ENCODE measurements at regions not wholly inside any gene's neighbourhood (a gene's known extent, or its start where the extent isn't known, plus 50 kb on each side); places are given as distances from the start of the nearest gene placed in this dataset.
"Not testable (repeated sequence)": the region's sequence is repeated elsewhere in the genome, so short reads cannot be mapped to it uniquely, and the experiment has no call there.

DNA sequence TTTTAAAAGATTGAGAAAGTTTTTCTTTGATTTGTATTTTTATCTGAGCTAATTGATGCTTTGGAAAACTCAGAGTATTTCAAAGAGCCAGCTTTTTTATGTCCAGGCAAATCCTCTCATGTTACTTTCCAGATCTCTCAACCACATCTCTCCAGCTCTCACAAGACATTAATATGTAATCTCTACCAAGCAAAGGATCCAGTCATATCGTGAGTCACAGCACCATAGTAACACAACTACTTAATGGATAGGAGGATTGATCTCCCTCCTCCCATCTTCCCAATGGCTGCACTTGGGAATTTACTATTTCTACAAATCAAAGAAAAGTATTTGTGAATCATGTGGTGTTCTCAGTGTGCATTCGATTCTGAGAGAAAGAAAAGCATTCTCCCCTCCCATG, 63.3 kb downstream of the POU4F1 start:
- TF ChIP-seq, protein P1, sequence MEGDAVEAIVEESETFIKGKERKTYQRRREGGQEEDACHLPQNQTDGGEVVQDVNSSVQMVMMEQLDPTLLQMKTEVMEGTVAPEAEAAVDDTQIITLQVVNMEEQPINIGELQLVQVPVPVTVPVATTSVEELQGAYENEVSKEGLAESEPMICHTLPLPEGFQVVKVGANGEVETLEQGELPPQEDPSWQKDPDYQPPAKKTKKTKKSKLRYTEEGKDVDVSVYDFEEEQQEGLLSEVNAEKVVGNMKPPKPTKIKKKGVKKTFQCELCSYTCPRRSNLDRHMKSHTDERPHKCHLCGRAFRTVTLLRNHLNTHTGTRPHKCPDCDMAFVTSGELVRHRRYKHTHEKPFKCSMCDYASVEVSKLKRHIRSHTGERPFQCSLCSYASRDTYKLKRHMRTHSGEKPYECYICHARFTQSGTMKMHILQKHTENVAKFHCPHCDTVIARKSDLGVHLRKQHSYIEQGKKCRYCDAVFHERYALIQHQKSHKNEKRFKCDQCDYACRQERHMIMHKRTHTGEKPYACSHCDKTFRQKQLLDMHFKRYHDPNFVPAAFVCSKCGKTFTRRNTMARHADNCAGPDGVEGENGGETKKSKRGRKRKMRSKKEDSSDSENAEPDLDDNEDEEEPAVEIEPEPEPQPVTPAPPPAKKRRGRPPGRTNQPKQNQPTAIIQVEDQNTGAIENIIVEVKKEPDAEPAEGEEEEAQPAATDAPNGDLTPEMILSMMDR (IDR thresholded peaks at IDR 0.05) = no peak
- DNase-seq = no peak
- intact Hi-C loops (cut with DNase I; ENCODE audit: low total_unique reads) = no loop called here
- H3K36me3 ChIP-seq = no peaks in the 10 kb centered on the region
- no peaks in the 10 kb centered on the region for H3K27me3 ChIP-seq
- H3K27ac ChIP-seq = no peak overlapping the region
- H3K4me3 ChIP-seq = no peak overlapping the region
- H3K9me3 ChIP-seq = no peaks in the 10 kb centered on the region
- H3K4me1 ChIP-seq = no peaks in the 10 kb centered on the region

DNA sequence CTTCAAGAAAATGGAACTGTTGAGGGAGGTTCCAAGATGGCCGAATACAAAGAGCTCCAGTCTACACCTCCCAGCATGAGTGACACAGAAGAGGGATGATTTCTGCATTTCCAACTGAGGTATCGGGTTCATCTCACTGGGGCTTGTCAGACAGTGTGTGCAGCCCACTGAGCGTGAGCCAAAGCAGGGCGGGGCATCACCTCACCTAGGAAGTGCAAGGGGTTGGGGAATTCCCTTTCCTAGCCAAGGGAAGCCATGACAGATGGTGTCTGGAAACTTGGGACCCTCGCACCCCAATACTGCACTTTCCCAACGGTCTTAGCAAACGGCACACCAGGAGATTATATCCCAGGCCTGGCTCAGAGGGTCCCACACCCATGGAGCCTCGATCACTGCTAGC, 77.3 kb downstream of the POU4F1 start:
- intact Hi-C loops (cut with DNase I; ENCODE audit: low total_unique reads) = not testable (repeated sequence)

DNA sequence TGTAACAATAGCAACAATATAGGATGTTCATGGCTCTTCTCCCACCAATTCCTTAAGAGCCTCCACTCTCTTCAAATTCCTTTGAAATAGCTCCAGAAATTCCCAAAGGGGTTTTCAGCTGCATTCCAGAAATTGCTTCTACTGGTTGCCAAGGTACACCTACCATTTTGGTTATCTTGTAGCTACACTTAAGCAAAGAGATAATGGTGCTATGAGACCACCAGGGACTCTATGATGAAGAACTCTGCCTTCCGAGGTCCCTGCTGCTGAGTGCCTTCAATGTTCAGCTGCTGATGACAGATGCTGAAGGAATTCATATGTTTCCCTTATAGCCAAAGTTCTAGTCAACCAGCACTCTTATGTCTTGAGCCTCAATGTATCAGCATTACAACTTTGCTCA, 78.4 kb downstream of the POU4F1 start:
- Histone ChIP-seq H3K36me3 (no peaks in the 10 kb centered on the region), H3K9me3 (no peaks in the 10 kb centered on the region), H3K4me1 (no peaks in the 10 kb centered on the region), H3K27ac (no peak overlapping the region), H3K4me3 (no peak overlapping the region), H3K27me3 (no peaks in the 10 kb centered on the region)
- no peak for DNase-seq
- intact Hi-C loops (cut with DNase I; ENCODE audit: low total_unique reads) = no loop called here
- TF ChIP-seq, protein P1 (IDR thresholded peaks at IDR 0.05) = no peak

More for the DNA sequence above, 77.3 kb downstream of the POU4F1 start:
- H3K9me3 ChIP-seq, DNase-seq, H3K27ac ChIP-seq, H3K4me1 ChIP-seq, H3K4me3 ChIP-seq, H3K36me3 ChIP-seq, H3K27me3 ChIP-seq: not testable (repeated sequence)

DNA sequence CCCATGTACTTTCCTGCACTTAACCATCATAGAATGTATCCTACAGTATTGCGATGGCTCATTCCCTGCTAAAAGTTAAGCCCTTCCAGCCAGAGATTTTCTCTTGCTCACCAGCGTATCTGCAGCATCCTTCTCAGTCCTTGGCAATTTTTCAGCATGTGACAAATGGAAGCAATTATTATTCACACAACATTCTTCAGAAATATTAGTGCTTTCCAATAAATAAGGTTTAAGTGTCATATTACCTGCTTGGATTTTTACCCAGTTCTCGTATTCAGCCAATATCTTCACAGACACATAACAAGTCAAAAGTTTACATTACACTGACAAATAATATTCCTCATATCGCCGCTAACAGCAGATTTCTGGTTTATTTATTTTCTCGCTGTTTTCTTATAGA, 82.3 kb downstream of the POU4F1 start:
- Histone ChIP-seq H3K27me3 (no peaks in the 10 kb centered on the region), H3K9me3 (peaks cover 0 to 4% (median 0%) of the 10 kb centered on the region in 3 donors), H3K36me3 (no peaks in the 10 kb centered on the region), H3K4me1 (no peaks in the 10 kb centered on the region), H3K4me3 (no peak overlapping the region), H3K27ac (no peak overlapping the region)
- intact Hi-C loops (cut with DNase I; ENCODE audit: low total_unique reads) = no loop called here
- TF ChIP-seq, protein P1 (IDR thresholded peaks at IDR 0.05) = no peak
- DNase-seq = no peak

DNA sequence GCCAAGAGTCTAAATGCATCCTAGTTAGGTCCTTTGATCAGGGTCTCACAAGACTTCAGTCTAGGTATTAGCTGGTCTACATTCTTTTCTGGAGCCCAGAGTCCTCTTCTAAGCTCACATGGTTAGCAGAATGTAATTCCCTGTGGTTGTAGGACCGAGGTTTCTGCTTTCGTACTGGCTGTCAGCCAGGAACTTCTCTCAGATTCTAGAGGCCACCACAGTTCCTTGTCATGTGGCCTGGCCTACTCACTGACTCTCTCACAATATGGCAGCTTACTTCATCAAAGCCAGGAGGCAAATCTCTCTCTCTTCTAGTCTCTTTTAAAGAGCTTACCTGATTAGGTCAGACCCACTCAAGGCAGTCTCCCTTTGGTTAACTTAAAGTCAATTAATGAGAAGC, 82.9 kb downstream of the POU4F1 start:
- Histone ChIP-seq H3K9me3 (peaks cover 0 to 4% (median 0%) of the 10 kb centered on the region in 3 donors), H3K4me3 (no peak overlapping the region), H3K27ac (no peak overlapping the region), H3K4me1 (no peaks in the 10 kb centered on the region), H3K36me3 (no peaks in the 10 kb centered on the region), H3K27me3 (no peaks in the 10 kb centered on the region)
- DNase-seq = no peak
- intact Hi-C loops (cut with DNase I; ENCODE audit: low total_unique reads) = no loop called here
- TF ChIP-seq, protein P1 (IDR thresholded peaks at IDR 0.05) = no peak

DNA sequence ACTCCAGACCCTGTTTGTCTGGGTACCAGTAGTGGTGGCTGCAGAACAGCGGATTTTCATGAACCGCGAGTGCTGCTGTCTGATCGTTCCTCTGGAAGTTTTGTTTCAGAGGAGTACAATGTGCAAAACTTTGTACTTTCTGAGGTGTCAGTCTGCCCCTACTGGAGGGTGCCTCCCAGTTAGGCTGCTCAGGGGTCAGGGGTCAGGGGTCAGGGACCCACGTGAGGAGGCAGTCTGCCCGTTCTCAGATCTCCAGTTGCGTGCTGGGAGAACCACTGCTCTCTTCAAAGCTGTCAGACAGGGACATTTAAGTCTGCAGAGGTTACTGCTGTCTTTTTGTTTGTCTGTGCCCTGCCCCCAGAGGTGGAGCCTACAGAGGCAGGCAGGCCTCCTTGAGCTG, 84.9 kb downstream of the POU4F1 start:
- not testable (repeated sequence) for H3K27ac ChIP-seq

DNA sequence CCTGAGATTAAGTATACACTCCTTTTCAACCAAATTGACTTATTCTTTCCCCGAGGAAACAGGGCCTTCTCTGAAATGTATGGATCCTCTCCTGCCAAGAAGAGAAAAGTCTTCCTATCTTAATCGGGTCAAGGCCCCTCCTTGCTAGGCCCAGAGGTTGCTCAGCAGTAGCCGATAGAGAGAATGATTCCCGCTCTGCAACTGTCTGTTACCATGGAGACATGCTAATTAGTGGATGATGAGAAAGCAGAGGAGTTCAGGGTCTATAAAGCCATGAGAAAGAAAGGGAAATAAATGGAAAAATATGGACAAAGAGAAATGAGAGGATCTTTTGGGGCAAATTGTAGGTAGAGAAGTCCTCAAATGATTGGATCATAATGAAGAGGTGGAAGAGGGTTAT, 103.5 kb downstream of the POU4F1 start:
- Histone ChIP-seq H3K4me3 (no peak overlapping the region), H3K36me3 (no peaks in the 10 kb centered on the region), H3K27ac (no peak overlapping the region), H3K27me3 (no peaks in the 10 kb centered on the region), H3K4me1 (no peaks in the 10 kb centered on the region), H3K9me3 (no peaks in the 10 kb centered on the region)
- no peak for DNase-seq
- intact Hi-C loops (cut with DNase I; ENCODE audit: low total_unique reads) = no loop called here
- TF ChIP-seq, protein P1 (IDR thresholded peaks at IDR 0.05) = no peak

More for the DNA sequence above, 84.9 kb downstream of the POU4F1 start:
- DNase-seq; H3K9me3 ChIP-seq; H3K4me1 ChIP-seq; H3K4me3 ChIP-seq; intact Hi-C loops (cut with DNase I; ENCODE audit: low total_unique reads); H3K36me3 ChIP-seq; H3K27me3 ChIP-seq: not testable (repeated sequence)

Measured in tibial artery (tissue), 4 donors.